Colonic mucosa (tissue), 4 donors: ENCODE measurements at regions not wholly inside any gene's neighbourhood (a gene's known extent, or its start where the extent isn't known, plus 50 kb on each side); places are given as distances from the start of the nearest gene placed in this dataset.

Source experiments
- DNase-seq: peaks from one replicate; pipeline ENCODE4 v3.0.0-alpha.2; 2020
- H3K27ac ChIP-seq: fragments of 200-600 bp; one replicate; pipeline ENCODE4 v1.8.0; 2021
- H3K27me3 ChIP-seq: fragments of 200-600 bp; one replicate; pipeline ENCODE4 v1.8.0; 2021
- H3K36me3 ChIP-seq: fragments of 200-600 bp; one replicate; pipeline ENCODE4 v1.8.0; 2021
- H3K4me1 ChIP-seq: fragments of 200-600 bp; one replicate; pipeline ENCODE4 v1.8.0; 2021; ENCODE audit warnings: mild to moderate bottlenecking
- H3K4me3 ChIP-seq: fragments of 200-600 bp; one replicate; pipeline ENCODE4 v1.8.0; 2021
- H3K9ac ChIP-seq, 2 donors: one replicate each; pipeline ENCODE4 v1.7.0; 2013; ENCODE audit warnings: control low read depth in 2 of 2, low read depth in 2 of 2, low read length in 2 of 2
- H3K9me3 ChIP-seq: fragments of 200-600 bp; one replicate; pipeline ENCODE4 v1.8.0; 2021
- intact Hi-C: fragments of 100-400 bp; cut with DNase I; formaldehyde crosslinking; loops from one replicate; pipeline ENCODE4 v1.14.1; 2022
- TF ChIP-seq, protein P1 (sequence below): fragments of 200-600 bp; IDR thresholded peaks from one replicate; pipeline ENCODE4 v1.8.0; 2022; ENCODE audit warnings: antibody characterized with exemption, mild to moderate bottlenecking
- donor health status: healthy.
- donor health status: DM: no; HTN: no; CAD: no.
- donor health status: DM: no; HTN: no; CAD: no.

DNA sequence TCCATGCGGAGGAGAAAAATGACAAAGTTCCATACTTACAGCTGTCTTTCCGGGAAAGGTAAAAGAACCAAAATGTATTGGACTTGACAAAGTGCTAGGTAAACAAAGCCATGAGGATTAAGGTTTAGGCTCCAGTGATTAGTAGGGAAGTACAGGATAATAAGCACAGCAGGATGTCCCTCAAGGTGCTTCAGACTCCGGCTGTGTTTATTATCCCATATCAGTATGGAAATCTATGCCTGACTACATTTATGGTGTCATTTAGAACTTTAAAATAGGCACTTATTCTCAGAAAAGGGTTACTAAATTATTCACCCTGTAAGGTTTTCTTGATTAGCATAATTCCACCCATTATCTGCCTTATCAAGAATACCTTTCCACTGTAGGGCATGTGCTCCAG is 136.3 kb upstream of the CCDC68 start:
- Histone ChIP-seq H3K9ac (no peak overlapping the region), H3K4me1 (no peaks in the 10 kb centered on the region), H3K36me3 (no peaks in the 10 kb centered on the region), H3K9me3 (no peaks in the 10 kb centered on the region), H3K4me3 (no peak overlapping the region), H3K27me3 (no peaks in the 10 kb centered on the region), H3K27ac (no peak overlapping the region)
- intact Hi-C loops: no loop called here
- DNase-seq: no peak
- TF ChIP-seq, protein P1, sequence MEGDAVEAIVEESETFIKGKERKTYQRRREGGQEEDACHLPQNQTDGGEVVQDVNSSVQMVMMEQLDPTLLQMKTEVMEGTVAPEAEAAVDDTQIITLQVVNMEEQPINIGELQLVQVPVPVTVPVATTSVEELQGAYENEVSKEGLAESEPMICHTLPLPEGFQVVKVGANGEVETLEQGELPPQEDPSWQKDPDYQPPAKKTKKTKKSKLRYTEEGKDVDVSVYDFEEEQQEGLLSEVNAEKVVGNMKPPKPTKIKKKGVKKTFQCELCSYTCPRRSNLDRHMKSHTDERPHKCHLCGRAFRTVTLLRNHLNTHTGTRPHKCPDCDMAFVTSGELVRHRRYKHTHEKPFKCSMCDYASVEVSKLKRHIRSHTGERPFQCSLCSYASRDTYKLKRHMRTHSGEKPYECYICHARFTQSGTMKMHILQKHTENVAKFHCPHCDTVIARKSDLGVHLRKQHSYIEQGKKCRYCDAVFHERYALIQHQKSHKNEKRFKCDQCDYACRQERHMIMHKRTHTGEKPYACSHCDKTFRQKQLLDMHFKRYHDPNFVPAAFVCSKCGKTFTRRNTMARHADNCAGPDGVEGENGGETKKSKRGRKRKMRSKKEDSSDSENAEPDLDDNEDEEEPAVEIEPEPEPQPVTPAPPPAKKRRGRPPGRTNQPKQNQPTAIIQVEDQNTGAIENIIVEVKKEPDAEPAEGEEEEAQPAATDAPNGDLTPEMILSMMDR: no peak

DNA sequence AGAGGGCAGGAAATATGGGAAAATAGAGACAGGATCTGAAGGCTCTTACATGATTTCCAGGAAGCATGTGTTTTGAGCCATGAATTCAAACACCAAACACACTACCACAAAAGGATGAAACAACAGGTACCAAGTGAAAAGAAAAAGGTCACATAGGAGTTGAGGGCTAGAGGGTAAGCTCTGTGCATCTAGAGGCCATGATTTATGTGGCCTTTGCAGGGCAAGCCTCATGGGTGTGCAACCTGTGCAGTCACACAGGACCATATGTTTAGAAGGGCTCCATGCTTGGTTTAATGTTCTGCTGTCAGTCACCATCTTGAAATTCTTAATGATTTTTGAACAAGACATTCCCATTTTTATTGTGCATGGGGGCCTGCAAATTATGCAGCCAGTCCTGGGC is 134.5 kb upstream of the CCDC68 start:
- H3K27ac ChIP-seq: no peak overlapping the region
- no peaks in the 10 kb centered on the region for H3K36me3 ChIP-seq
- H3K9ac ChIP-seq: no peak overlapping the region
- TF ChIP-seq, protein P1: no peak
- H3K27me3 ChIP-seq: no peaks in the 10 kb centered on the region
- no peak for DNase-seq
- intact Hi-C loops: no loop called here
- no peak overlapping the region for H3K4me3 ChIP-seq
- H3K4me1 ChIP-seq: no peaks in the 10 kb centered on the region
- H3K9me3 ChIP-seq: no peaks in the 10 kb centered on the region

DNA sequence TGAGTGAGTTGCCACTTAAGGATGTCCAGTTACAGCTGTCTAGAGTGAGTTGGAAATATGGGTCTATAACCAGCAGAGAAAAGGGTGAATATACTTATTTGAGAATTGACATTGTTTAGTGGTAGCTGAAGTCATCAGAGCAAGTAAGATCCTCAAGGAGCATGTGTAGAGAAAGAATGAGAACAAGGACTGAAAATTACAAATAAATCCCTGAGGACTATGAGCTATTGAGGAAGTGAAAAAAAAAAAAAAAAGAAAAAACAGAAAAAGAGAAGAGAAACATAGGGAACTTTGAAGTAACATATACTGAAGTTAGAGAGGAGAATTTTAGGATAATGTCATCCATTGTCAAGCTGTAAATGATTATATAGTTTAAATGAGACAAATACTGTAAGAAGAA is 134.0 kb upstream of the CCDC68 start:
- no peaks in the 10 kb centered on the region for H3K9me3 ChIP-seq

DNA sequence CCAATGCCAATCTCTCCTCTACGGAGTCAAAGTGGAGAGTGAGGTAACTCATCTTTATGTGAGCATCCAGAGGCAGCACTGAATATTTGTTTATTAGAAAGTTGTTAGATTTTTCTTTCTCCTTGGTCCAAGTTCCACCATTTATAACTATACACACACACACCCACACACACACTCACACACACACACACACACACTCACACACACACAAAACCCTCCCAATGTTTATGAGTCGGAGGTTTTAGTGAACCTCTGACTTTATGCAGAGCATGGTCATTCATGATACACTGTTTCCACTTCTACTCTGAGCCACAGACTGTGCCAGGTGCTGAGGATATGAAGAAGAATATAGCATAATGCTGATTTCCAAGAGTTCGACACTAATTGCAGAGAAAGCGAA is 132.9 kb upstream of the CCDC68 start:
- intact Hi-C loops: no loop called here
- H3K27ac ChIP-seq: no peak overlapping the region
- no peak for DNase-seq
- no peak overlapping the region for H3K4me3 ChIP-seq
- H3K4me1 ChIP-seq: peaks cover 3% of the 10 kb centered on the region
- H3K36me3 ChIP-seq: no peaks in the 10 kb centered on the region
- TF ChIP-seq, protein P1: no peak
- no peaks in the 10 kb centered on the region for H3K27me3 ChIP-seq
- no peak overlapping the region for H3K9ac ChIP-seq
- H3K9me3 ChIP-seq: no peaks in the 10 kb centered on the region

More for the DNA sequence above, 134.0 kb upstream of the CCDC68 start:
- intact Hi-C loops: no loop called here
- Histone ChIP-seq H3K4me1 (peaks cover 2% of the 10 kb centered on the region), H3K27ac (no peak overlapping the region), H3K27me3 (no peaks in the 10 kb centered on the region), H3K36me3 (no peaks in the 10 kb centered on the region), H3K4me3 (no peak overlapping the region), H3K9ac (no peak overlapping the region)
- TF ChIP-seq, protein P1: no peak
- no peak for DNase-seq

DNA sequence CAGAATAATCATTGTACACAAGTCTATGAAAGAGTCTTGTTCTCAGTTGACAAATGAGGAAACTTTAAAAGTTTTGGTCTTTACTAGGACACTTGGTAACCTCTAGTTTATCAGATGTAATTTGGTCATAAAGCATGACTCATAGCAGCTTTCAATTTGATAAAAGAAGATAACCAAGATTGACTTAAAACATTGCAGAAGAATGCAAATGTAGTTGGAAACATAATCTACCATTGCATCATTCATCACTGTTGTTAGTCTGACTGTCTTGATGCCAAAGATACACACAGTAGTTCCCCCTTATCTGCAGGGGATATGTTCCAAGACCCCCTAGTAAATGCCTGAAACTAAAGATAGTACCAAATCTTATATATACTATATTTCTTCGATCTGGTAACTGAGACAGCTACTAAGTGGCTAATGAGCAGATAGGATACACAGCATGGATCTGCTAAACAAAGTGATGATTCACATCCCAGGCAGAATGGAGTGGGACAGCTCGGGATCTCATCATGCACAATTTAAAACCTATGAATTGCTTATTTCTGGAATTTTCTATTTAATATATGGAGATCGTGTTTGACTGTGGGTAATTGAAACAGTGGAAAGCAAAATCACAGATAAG is 131.4 kb upstream of the CCDC68 start:
- intact Hi-C loops: no loop called here
- Histone ChIP-seq H3K9ac (no peak overlapping the region), H3K9me3 (no peaks in the 10 kb centered on the region), H3K36me3 (no peaks in the 10 kb centered on the region), H3K27me3 (no peaks in the 10 kb centered on the region), H3K4me1 (peaks cover 3% of the 10 kb centered on the region), H3K4me3 (no peak overlapping the region), H3K27ac (peak overlapping the region; percentile 5)
- TF ChIP-seq, protein P1: no peak
- DNase-seq: no peak
